ENCODE measurements at regions not wholly inside any gene's neighbourhood (a gene's known extent, or its start where the extent isn't known, plus 50 kb on each side); places are given as distances from the start of the nearest gene placed in this dataset.

- H3K4me3 Mint-ChIP-seq = no peak overlapping the region
- no peak for TF ChIP-seq CTCF (IDR thresholded peaks at IDR 0.05)
- Histone ChIP-seq H3K27me3 (ENCODE audit: control insufficient read depth in 2 of 2, insufficient read depth in 2 of 2, low read length in 2 of 2) (no peaks in the 10 kb centered on the region), H3K79me2 (ENCODE audit: insufficient read depth, low read length) (no peaks in the 10 kb centered on the region), H2AFZ (ENCODE audit: insufficient read depth, low read depth, low read length, poor library complexity, severe bottlenecking) (no peak overlapping the region), H3K4me1 (ENCODE audit: control insufficient read depth in 1 of 2, insufficient read depth in 2 of 2, low read length in 2 of 2) (no peaks in the 10 kb centered on the region), H3K36me3 (replicated peaks in 1 of 2; ENCODE audit: control insufficient read depth in 1 of 2, insufficient read depth in 2 of 2, low read length in 2 of 2) (no peaks in the 10 kb centered on the region), H3K4me3 (replicated peaks in 1 of 3; ENCODE audit: low read depth in 2 of 3, low read length in 3 of 3) (no peak overlapping the region), H3K4me2 (replicated peaks; ENCODE audit: extremely low read depth, low read length, poor library complexity, severe bottlenecking) (no peak overlapping the region), H3K9ac (ENCODE audit: insufficient read depth, low read length, poor library complexity, severe bottlenecking) (no peak overlapping the region), H3K9me3 (replicated peaks in 1 of 2; ENCODE audit: control insufficient read depth in 1 of 2, insufficient read depth in 1 of 2, low read length in 2 of 2) (peaks cover 0 to 3% of the 10 kb centered on the region in 2 donors), H4K20me1 (ENCODE audit: insufficient read depth, low read length) (no peaks in the 10 kb centered on the region), H3K27ac (ENCODE audit: low read depth in 1 of 2, low read length in 2 of 2) (no peak overlapping the region)
- DNase-seq = no peak
- peaks cover 0 to 6% (median 0%) of the 10 kb centered on the region in 7 donors for H3K9me3 Mint-ChIP-seq
- H3K27ac Mint-ChIP-seq = no peak overlapping the region
- intact Hi-C loops (cut with micrococcal nuclease) = no loop called here
- H3K4me1 Mint-ChIP-seq = no peaks in the 10 kb centered on the region
- no peaks in the 10 kb centered on the region for H3K36me3 Mint-ChIP-seq
- 100% methylated on average over 1 of the region's 2 CpGs for WGBS (ENCODE audit: insufficient coverage)
- peaks cover 0 to 5% (median 1%) of the 10 kb centered on the region in 3 donors for H3K27me3 Mint-ChIP-seq (ENCODE audit: low read depth in 3 of 3)
These were observed 74.0 kb upstream of the ADAMTS5 start for GRCh38 chr21:27040738-27041469.

GRCh38 chr21:27036736-27037301 lies 69.9 kb upstream of the ADAMTS5 start:
- Histone ChIP-seq H3K9ac (ENCODE audit: insufficient read depth, low read length, poor library complexity, severe bottlenecking) (no peak overlapping the region), H4K20me1 (ENCODE audit: insufficient read depth, low read length) (no peaks in the 10 kb centered on the region), H3K27me3 (ENCODE audit: control insufficient read depth in 2 of 2, insufficient read depth in 2 of 2, low read length in 2 of 2) (no peaks in the 10 kb centered on the region), H3K4me3 (replicated peaks in 1 of 3; ENCODE audit: low read depth in 2 of 3, low read length in 3 of 3) (no peak overlapping the region), H3K9me3 (replicated peaks in 1 of 2; ENCODE audit: control insufficient read depth in 1 of 2, insufficient read depth in 1 of 2, low read length in 2 of 2) (peaks cover 0 to under 1% of the 10 kb centered on the region in 2 donors), H3K79me2 (ENCODE audit: insufficient read depth, low read length) (no peaks in the 10 kb centered on the region), H2AFZ (ENCODE audit: insufficient read depth, low read depth, low read length, poor library complexity, severe bottlenecking) (no peak overlapping the region), H3K4me1 (ENCODE audit: control insufficient read depth in 1 of 2, insufficient read depth in 2 of 2, low read length in 2 of 2) (no peaks in the 10 kb centered on the region), H3K27ac (ENCODE audit: low read depth in 1 of 2, low read length in 2 of 2) (no peak overlapping the region), H3K36me3 (replicated peaks in 1 of 2; ENCODE audit: control insufficient read depth in 1 of 2, insufficient read depth in 2 of 2, low read length in 2 of 2) (no peaks in the 10 kb centered on the region), H3K4me2 (replicated peaks; ENCODE audit: extremely low read depth, low read length, poor library complexity, severe bottlenecking) (no peak overlapping the region)
- H3K27me3 Mint-ChIP-seq (ENCODE audit: low read depth in 3 of 3) = peaks cover 0 to 5% (median 1%) of the 10 kb centered on the region in 3 donors
- intact Hi-C loops (cut with micrococcal nuclease) = no loop called here
- TF ChIP-seq CTCF (IDR thresholded peaks at IDR 0.05) = no peak
- peaks cover 0 to 7% (median 2%) of the 10 kb centered on the region in 7 donors for H3K9me3 Mint-ChIP-seq
- H3K36me3 Mint-ChIP-seq = no peaks in the 10 kb centered on the region
- no peak overlapping the region for H3K4me3 Mint-ChIP-seq
- H3K27ac Mint-ChIP-seq = no peak overlapping the region
- DNase-seq = no peak
- no peaks in the 10 kb centered on the region for H3K4me1 Mint-ChIP-seq
- 92% methylated on average over 3 of the region's 3 CpGs for WGBS (ENCODE audit: insufficient coverage)
